ENCODE measurements at regions not wholly inside any gene's neighbourhood (a gene's known extent, or its start where the extent isn't known, plus 50 kb on each side); places are given as distances from the start of the nearest gene placed in this dataset.
"Not testable (repeated sequence)": the region's sequence is repeated elsewhere in the genome, so short reads cannot be mapped to it uniquely, and the experiment has no call there.

GRCh38 chr11:3512751-3513150 lies 129.0 kb downstream of the ART5 start:
- H3F3A ChIP-seq (ENCODE audit: insufficient read depth); H3K4me1 ChIP-seq (ENCODE audit: insufficient read depth); H3K79me2 ChIP-seq (ENCODE audit: insufficient read depth); H4K20me1 ChIP-seq (ENCODE audit: insufficient read depth); H3K9ac ChIP-seq; H3K36me3 ChIP-seq (ENCODE audit: low read depth); H3K27ac ChIP-seq; in situ Hi-C loops (cut with MboI); H2AFZ ChIP-seq; H3K9me2 ChIP-seq (ENCODE audit: insufficient read depth); DNase-seq; H3K4me2 ChIP-seq (ENCODE audit: unreplicated experiment); H3K4me3 ChIP-seq; H3K9me3 ChIP-seq (ENCODE audit: low read depth); H3K27me3 ChIP-seq (replicated peaks; ENCODE audit: insufficient read depth): not testable (repeated sequence)
- 32 to 39% methylated on average over 6 of the region's 6 CpGs for WGBS, 2 experiments (ENCODE audit: low coverage in 1 of 2, low lambda C conversion rate in 2 of 2, missing lambda C conversion rate in 2 of 2)

GRCh38 chr11:3512133-3512703 lies 129.6 kb downstream of the ART5 start:
- H3K27ac ChIP-seq; H3K4me1 ChIP-seq (ENCODE audit: insufficient read depth); H3K9ac ChIP-seq; H3K4me2 ChIP-seq (ENCODE audit: unreplicated experiment); H3K36me3 ChIP-seq (ENCODE audit: low read depth); H4K20me1 ChIP-seq (ENCODE audit: insufficient read depth); H3K9me2 ChIP-seq (ENCODE audit: insufficient read depth); H2AFZ ChIP-seq; H3K79me2 ChIP-seq (ENCODE audit: insufficient read depth); H3K9me3 ChIP-seq (ENCODE audit: low read depth); H3K4me3 ChIP-seq; H3F3A ChIP-seq (ENCODE audit: insufficient read depth); H3K27me3 ChIP-seq (replicated peaks; ENCODE audit: insufficient read depth); in situ Hi-C loops (cut with MboI): not testable (repeated sequence)
- DNase-seq = peak; percentile 4
- WGBS, 2 experiments (ENCODE audit: low coverage in 1 of 2, low lambda C conversion rate in 2 of 2, missing lambda C conversion rate in 2 of 2) = 11 to 12% methylated on average over 12 of the region's 12 CpGs

- WGBS, 2 experiments (ENCODE audit: low coverage in 1 of 2, low lambda C conversion rate in 2 of 2, missing lambda C conversion rate in 2 of 2) = 16% methylated on average over 8 of the region's 8 CpGs
- H3K36me3 ChIP-seq (ENCODE audit: low read depth); H3F3A ChIP-seq (ENCODE audit: insufficient read depth); H3K79me2 ChIP-seq (ENCODE audit: insufficient read depth); H3K27ac ChIP-seq; H3K9me3 ChIP-seq (ENCODE audit: low read depth); H3K4me3 ChIP-seq; H3K27me3 ChIP-seq (replicated peaks; ENCODE audit: insufficient read depth); in situ Hi-C loops (cut with MboI); H3K4me2 ChIP-seq (ENCODE audit: unreplicated experiment); H3K4me1 ChIP-seq (ENCODE audit: insufficient read depth); H3K9ac ChIP-seq; H2AFZ ChIP-seq; H4K20me1 ChIP-seq (ENCODE audit: insufficient read depth); H3K9me2 ChIP-seq (ENCODE audit: insufficient read depth): not testable (repeated sequence)
- peak; percentile 4 for DNase-seq
These were observed 130.2 kb downstream of the ART5 start for GRCh38 chr11:3511416-3512132.

GRCh38 chr11:3509563-3509962 lies 130.6 kb upstream of the ZNF195 start:
- DNase-seq; H4K20me1 ChIP-seq (ENCODE audit: insufficient read depth); in situ Hi-C loops (cut with MboI); H3K27me3 ChIP-seq (replicated peaks; ENCODE audit: insufficient read depth); H3K36me3 ChIP-seq (ENCODE audit: low read depth); H2AFZ ChIP-seq; H3K79me2 ChIP-seq (ENCODE audit: insufficient read depth); H3K9ac ChIP-seq; H3K27ac ChIP-seq; H3K9me3 ChIP-seq (ENCODE audit: low read depth); H3K4me3 ChIP-seq; H3F3A ChIP-seq (ENCODE audit: insufficient read depth); H3K4me1 ChIP-seq (ENCODE audit: insufficient read depth); H3K9me2 ChIP-seq (ENCODE audit: insufficient read depth); H3K4me2 ChIP-seq (ENCODE audit: unreplicated experiment): not testable (repeated sequence)
- WGBS, 2 experiments (ENCODE audit: low coverage in 1 of 2, low lambda C conversion rate in 2 of 2, missing lambda C conversion rate in 2 of 2) = 48 to 52% methylated on average over 6 of the region's 6 CpGs

GRCh38 chr11:3499198-3499597 lies 120.3 kb upstream of the ZNF195 start:
- WGBS, 2 experiments (ENCODE audit: low coverage in 1 of 2, low lambda C conversion rate in 2 of 2, missing lambda C conversion rate in 2 of 2) = 17 to 21% methylated on average over 4 of the region's 4 CpGs

GRCh38 chr11:3498356-3498755 lies 119.4 kb upstream of the ZNF195 start:
- WGBS, 2 experiments (ENCODE audit: low coverage in 1 of 2, low lambda C conversion rate in 2 of 2, missing lambda C conversion rate in 2 of 2) = 36 to 40% methylated on average over 4 of the region's 4 CpGs
- in situ Hi-C loops (cut with MboI); H2AFZ ChIP-seq; H3K27ac ChIP-seq; H3K4me3 ChIP-seq; H3F3A ChIP-seq (ENCODE audit: insufficient read depth); H3K27me3 ChIP-seq (replicated peaks; ENCODE audit: insufficient read depth); H3K9me3 ChIP-seq (ENCODE audit: low read depth); H3K9me2 ChIP-seq (ENCODE audit: insufficient read depth); H3K36me3 ChIP-seq (ENCODE audit: low read depth); DNase-seq; H3K4me2 ChIP-seq (ENCODE audit: unreplicated experiment); H3K79me2 ChIP-seq (ENCODE audit: insufficient read depth); H4K20me1 ChIP-seq (ENCODE audit: insufficient read depth); H3K9ac ChIP-seq; H3K4me1 ChIP-seq (ENCODE audit: insufficient read depth): not testable (repeated sequence)

More at GRCh38 chr11:3499198-3499597, 120.3 kb upstream of the ZNF195 start:
- in situ Hi-C loops (cut with MboI); H3K9ac ChIP-seq; H3F3A ChIP-seq (ENCODE audit: insufficient read depth); H3K79me2 ChIP-seq (ENCODE audit: insufficient read depth); H3K4me2 ChIP-seq (ENCODE audit: unreplicated experiment); H3K9me2 ChIP-seq (ENCODE audit: insufficient read depth); H3K4me1 ChIP-seq (ENCODE audit: insufficient read depth); H4K20me1 ChIP-seq (ENCODE audit: insufficient read depth); DNase-seq; H2AFZ ChIP-seq; H3K36me3 ChIP-seq (ENCODE audit: low read depth); H3K27me3 ChIP-seq (replicated peaks; ENCODE audit: insufficient read depth); H3K9me3 ChIP-seq (ENCODE audit: low read depth); H3K4me3 ChIP-seq; H3K27ac ChIP-seq: not testable (repeated sequence)

GRCh38 chr11:3493152-3493551 lies 114.2 kb upstream of the ZNF195 start:
- H3K4me3 ChIP-seq = not testable (repeated sequence)
- 42 to 44% methylated on average over 3 to 4 of the region's 4 CpGs for WGBS, 2 experiments (ENCODE audit: low coverage in 1 of 2, low lambda C conversion rate in 2 of 2, missing lambda C conversion rate in 2 of 2)

More at GRCh38 chr11:3493152-3493551, 114.2 kb upstream of the ZNF195 start:
- H3K27ac ChIP-seq; H3F3A ChIP-seq (ENCODE audit: insufficient read depth); H3K4me2 ChIP-seq (ENCODE audit: unreplicated experiment); in situ Hi-C loops (cut with MboI); H2AFZ ChIP-seq; H3K9me2 ChIP-seq (ENCODE audit: insufficient read depth); H3K27me3 ChIP-seq (replicated peaks; ENCODE audit: insufficient read depth); H3K4me1 ChIP-seq (ENCODE audit: insufficient read depth); H3K9me3 ChIP-seq (ENCODE audit: low read depth); H3K36me3 ChIP-seq (ENCODE audit: low read depth); H3K9ac ChIP-seq; H3K79me2 ChIP-seq (ENCODE audit: insufficient read depth); H4K20me1 ChIP-seq (ENCODE audit: insufficient read depth); DNase-seq: not testable (repeated sequence)

Measured in GM23248 (cell line).